ENCODE measurements at regions not wholly inside any gene's neighbourhood (a gene's known extent, or its start where the extent isn't known, plus 50 kb on each side); places are given as distances from the start of the nearest gene placed in this dataset.

DNA sequence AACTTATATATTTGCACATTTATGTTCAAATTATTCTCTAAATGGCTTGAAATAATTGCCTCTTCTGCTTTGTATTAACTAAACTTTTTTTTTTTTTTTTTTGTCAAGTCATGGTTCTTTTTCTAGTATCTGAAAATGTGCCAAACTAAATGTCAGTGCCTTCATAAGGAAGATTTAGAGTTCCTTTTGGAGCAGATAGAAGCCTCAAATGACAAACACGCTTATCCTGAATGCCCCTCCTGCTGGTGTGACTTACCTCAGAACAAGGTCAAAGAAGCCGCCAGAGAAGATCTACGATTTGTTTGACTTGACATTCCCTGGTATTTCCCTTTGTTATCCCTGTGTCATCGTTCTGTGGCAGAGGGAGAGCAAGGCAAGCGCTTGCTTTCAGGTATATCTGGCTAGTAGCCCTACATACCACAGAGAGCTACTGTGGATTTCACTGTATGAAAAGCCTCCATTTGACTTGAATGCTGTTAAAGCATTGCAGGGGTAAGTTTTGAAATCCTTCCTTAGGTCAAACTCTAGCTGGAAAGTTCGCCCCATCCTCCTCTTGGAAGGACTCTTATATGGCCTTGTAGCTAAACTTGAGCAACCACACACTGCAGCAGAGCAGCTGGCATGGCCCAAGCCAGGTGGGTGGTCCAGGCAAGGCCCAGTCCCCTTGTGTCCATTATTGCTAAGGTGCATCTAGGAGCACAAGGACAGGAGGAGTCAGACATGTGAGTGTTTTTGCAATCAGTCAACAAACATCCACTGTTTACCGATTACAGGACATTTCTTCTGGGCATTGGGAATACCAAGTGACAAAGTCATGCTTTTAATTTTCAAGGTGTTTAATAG lies 285.4 kb upstream of the USP25 start:
- TF ChIP-seq, protein P1, sequence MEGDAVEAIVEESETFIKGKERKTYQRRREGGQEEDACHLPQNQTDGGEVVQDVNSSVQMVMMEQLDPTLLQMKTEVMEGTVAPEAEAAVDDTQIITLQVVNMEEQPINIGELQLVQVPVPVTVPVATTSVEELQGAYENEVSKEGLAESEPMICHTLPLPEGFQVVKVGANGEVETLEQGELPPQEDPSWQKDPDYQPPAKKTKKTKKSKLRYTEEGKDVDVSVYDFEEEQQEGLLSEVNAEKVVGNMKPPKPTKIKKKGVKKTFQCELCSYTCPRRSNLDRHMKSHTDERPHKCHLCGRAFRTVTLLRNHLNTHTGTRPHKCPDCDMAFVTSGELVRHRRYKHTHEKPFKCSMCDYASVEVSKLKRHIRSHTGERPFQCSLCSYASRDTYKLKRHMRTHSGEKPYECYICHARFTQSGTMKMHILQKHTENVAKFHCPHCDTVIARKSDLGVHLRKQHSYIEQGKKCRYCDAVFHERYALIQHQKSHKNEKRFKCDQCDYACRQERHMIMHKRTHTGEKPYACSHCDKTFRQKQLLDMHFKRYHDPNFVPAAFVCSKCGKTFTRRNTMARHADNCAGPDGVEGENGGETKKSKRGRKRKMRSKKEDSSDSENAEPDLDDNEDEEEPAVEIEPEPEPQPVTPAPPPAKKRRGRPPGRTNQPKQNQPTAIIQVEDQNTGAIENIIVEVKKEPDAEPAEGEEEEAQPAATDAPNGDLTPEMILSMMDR (IDR thresholded peaks at IDR 0.05) = no peak
- Histone ChIP-seq H3K36me3 (ENCODE audit: insufficient read depth in 1 of 2, low read depth in 1 of 2) (no peaks in the 10 kb centered on the region), H3K4me3 (peak overlapping the region; percentile 33), H3K27me3 (ENCODE audit: insufficient read depth in 3 of 3, low read length in 2 of 3) (no peaks in the 10 kb centered on the region), H3K27ac (peak overlapping the region; percentile 74), H3K9me3 (no peaks in the 10 kb centered on the region), H3K4me1 (peaks cover 43% of the 10 kb centered on the region)
- intact Hi-C loops (cut with DNase I) = loop anchor here in 1 of 2 donors (10.0 kb wide), 1 partner anchor 140 kb away; no protein-coding TSS in a partner anchor
- peak in 3 of 4 donors; percentile 64 to 75 (median 66) for ATAC-seq
- WGBS, 3 donors = 31 to 65% (median 38%) methylated on average over 7 of the region's 7 CpGs
- DNase-seq = no peak

DNA sequence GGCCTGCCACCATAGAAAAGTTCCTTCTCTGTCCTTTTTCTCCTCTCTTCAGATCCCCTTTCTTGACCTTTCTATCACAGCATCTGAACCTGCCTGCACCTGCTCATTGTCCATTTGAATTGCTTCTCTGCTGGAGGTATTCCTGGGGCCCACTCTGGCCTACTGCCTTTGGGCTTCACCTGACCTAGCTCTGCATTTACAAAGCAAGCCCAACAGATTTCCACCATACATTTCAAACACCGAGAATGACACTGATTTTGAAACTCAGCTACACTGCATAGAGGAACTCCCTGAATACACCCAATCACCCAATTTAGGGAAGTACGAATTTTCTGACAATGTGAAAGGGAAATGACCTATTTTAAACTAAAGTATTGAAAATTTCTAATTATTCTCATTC lies 284.5 kb upstream of the USP25 start:
- TF ChIP-seq, protein P1 (IDR thresholded peaks at IDR 0.05) = no peak
- whole genome bisulfite sequencing, 3 donors = 81 to 90% (median 84%) methylated on average over 2 of the region's 2 CpGs
- Histone ChIP-seq H3K4me3 (no peak overlapping the region), H3K4me1 (peaks cover 43% of the 10 kb centered on the region), H3K27me3 (ENCODE audit: insufficient read depth in 3 of 3, low read length in 2 of 3) (no peaks in the 10 kb centered on the region), H3K27ac (peak overlapping the region; percentile 74), H3K36me3 (ENCODE audit: insufficient read depth in 1 of 2, low read depth in 1 of 2) (no peaks in the 10 kb centered on the region), H3K9me3 (no peaks in the 10 kb centered on the region)
- ATAC-seq = no peak
- DNase-seq = no peak
- intact Hi-C loops (cut with DNase I) = loop anchor here in 1 of 2 donors (10.0 kb wide), 1 partner anchor 141 kb away; no protein-coding TSS in a partner anchor

DNA sequence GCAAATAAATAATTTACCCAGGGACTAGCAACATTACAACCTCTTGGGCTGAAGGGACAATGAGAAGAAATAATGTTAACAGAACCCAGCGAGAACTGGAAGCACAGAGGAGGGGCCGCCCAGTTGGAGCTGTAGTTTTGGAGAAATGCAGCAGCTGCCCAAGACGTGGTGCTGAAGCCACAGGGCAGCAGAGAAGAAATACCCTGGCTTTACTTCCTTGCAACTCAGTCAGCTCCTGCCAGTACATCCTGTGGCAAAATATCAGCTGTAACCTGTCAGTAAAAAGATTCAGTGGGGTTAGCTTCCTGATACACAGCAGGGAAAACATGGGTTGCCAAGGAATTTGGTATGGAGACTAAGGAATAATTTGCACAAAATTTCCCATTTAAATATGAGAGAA lies 283.6 kb upstream of the USP25 start:
- Histone ChIP-seq H3K9me3 (peaks cover 7% of the 10 kb centered on the region), H3K36me3 (ENCODE audit: insufficient read depth in 1 of 2, low read depth in 1 of 2) (no peaks in the 10 kb centered on the region), H3K4me3 (no peak overlapping the region), H3K27ac (no peak overlapping the region), H3K4me1 (peaks cover 37% of the 10 kb centered on the region), H3K27me3 (ENCODE audit: insufficient read depth in 3 of 3, low read length in 2 of 3) (no peaks in the 10 kb centered on the region)
- TF ChIP-seq, protein P1 (IDR thresholded peaks at IDR 0.05) = no peak
- ATAC-seq (peak in 3 of 4 donors; percentile 30 to 44 (median 40)), DNase-seq (no peak)
- intact Hi-C loops (cut with DNase I) = loop anchor here in 1 of 2 donors (10.0 kb wide), 1 partner anchor 141 kb away; no protein-coding TSS in a partner anchor
- 29 to 53% (median 48%) methylated on average over 3 of the region's 3 CpGs for WGBS, 3 donors

DNA sequence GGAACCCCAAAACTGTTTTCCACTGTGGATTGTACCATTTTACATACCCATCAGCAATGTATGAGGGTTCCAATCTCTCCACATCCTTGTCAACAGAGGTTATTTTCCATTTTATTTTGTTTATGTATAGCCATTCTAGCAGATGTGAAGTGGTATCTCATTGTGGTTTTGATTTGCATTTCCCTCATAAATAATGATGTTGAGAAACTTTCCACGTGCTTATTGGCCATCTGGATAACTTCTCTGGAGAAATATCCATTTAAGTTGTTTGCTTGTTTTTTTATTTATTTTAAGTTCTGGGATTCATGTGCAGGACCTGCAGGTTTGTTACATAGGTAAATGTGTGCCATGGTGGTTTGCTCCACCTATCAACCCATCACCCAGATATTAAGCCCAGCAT lies 280.2 kb upstream of the USP25 start:
- Histone ChIP-seq H3K27ac (no peak overlapping the region), H3K4me3 (no peak overlapping the region), H3K4me1 (peaks cover 7% of the 10 kb centered on the region), H3K27me3 (ENCODE audit: insufficient read depth in 3 of 3, low read length in 2 of 3) (no peaks in the 10 kb centered on the region), H3K9me3 (peaks cover 7% of the 10 kb centered on the region), H3K36me3 (ENCODE audit: insufficient read depth in 1 of 2, low read depth in 1 of 2) (no peaks in the 10 kb centered on the region)
- DNase-seq (no peak), ATAC-seq (no peak)
- intact Hi-C loops (cut with DNase I) = loop anchor here in 1 of 2 donors (10.0 kb wide), 1 partner anchor 145 kb away; no protein-coding TSS in a partner anchor
- WGBS, 3 donors = 51 to 62% (median 60%) methylated on average over 1 of the region's 1 CpG
- TF ChIP-seq, protein P1 (IDR thresholded peaks at IDR 0.05) = no peak
